Fibroblast of skin of back (primary cell): ENCODE measurements at regions not wholly inside any gene's neighbourhood (a gene's known extent, or its start where the extent isn't known, plus 50 kb on each side); places are given as distances from the start of the nearest gene placed in this dataset.
"Not testable (repeated sequence)": the region's sequence is repeated elsewhere in the genome, so short reads cannot be mapped to it uniquely, and the experiment has no call there.

Experiments
- DNase-seq: peaks from one replicate; pipeline ENCODE4 v3.0.0-alpha.2; 2013

- DNase-seq: not testable (repeated sequence)
Observed at GRCh38 chr9:67288117-67288735, 295.9 kb upstream of the SPATA31A3 start.

- not testable (repeated sequence) for DNase-seq
Observed at GRCh38 chr9:67284299-67284698, 291.9 kb upstream of the SPATA31A3 start.

- not testable (repeated sequence) for DNase-seq
Observed at GRCh38 chr9:67281574-67281973, 289.2 kb upstream of the SPATA31A3 start.

GRCh38 chr9:67269692-67270091, 277.3 kb upstream of the SPATA31A3 start:
- not testable (repeated sequence) for DNase-seq

GRCh38 chr9:67257894-67258293, 265.5 kb upstream of the SPATA31A3 start:
- DNase-seq: not testable (repeated sequence)

GRCh38 chr9:67248967-67249366, 256.6 kb upstream of the SPATA31A3 start:
- not testable (repeated sequence) for DNase-seq

GRCh38 chr9:67212073-67212472, 219.7 kb upstream of the SPATA31A3 start:
- DNase-seq: not testable (repeated sequence)

- DNase-seq: not testable (repeated sequence)
Observed at GRCh38 chr9:67210842-67211241, 218.5 kb upstream of the SPATA31A3 start.

GRCh38 chr9:67208831-67209437, 216.6 kb upstream of the SPATA31A3 start:
- not testable (repeated sequence) for DNase-seq

GRCh38 chr9:67196135-67196534, 203.8 kb upstream of the SPATA31A3 start:
- DNase-seq: not testable (repeated sequence)

- DNase-seq: not testable (repeated sequence)
Observed at GRCh38 chr9:67195357-67195756, 203.0 kb upstream of the SPATA31A3 start.

- DNase-seq: not testable (repeated sequence)
Observed at GRCh38 chr9:67179185-67179584, 186.8 kb upstream of the SPATA31A3 start.

GRCh38 chr9:67175167-67175566, 182.8 kb upstream of the SPATA31A3 start:
- DNase-seq: not testable (repeated sequence)

GRCh38 chr9:67171721-67172120, 179.4 kb upstream of the SPATA31A3 start:
- not testable (repeated sequence) for DNase-seq

GRCh38 chr9:67168530-67169157, 176.3 kb upstream of the SPATA31A3 start:
- not testable (repeated sequence) for DNase-seq

- DNase-seq: not testable (repeated sequence)
Observed at GRCh38 chr9:67166335-67166734, 174.0 kb upstream of the SPATA31A3 start.

- not testable (repeated sequence) for DNase-seq
Observed at GRCh38 chr9:67162827-67163226, 170.5 kb upstream of the SPATA31A3 start.

- DNase-seq: not testable (repeated sequence)
Observed at GRCh38 chr9:67155218-67155617, 162.9 kb upstream of the SPATA31A3 start.

- DNase-seq: not testable (repeated sequence)
Observed at GRCh38 chr9:67153501-67153900, 161.2 kb upstream of the SPATA31A3 start.

- DNase-seq: not testable (repeated sequence)
Observed at GRCh38 chr9:67142392-67143107, 150.2 kb upstream of the SPATA31A3 start.

- not testable (repeated sequence) for DNase-seq
Observed at GRCh38 chr9:67136376-67136775, 144.0 kb upstream of the SPATA31A3 start.

GRCh38 chr9:67133124-67133523, 140.8 kb upstream of the SPATA31A3 start:
- not testable (repeated sequence) for DNase-seq

- DNase-seq: not testable (repeated sequence)
Observed at GRCh38 chr9:67116761-67117160, 124.4 kb upstream of the SPATA31A3 start.
